WTC11 (cell line): ENCODE measurements at regions not wholly inside any gene's neighbourhood (a gene's known extent, or its start where the extent isn't known, plus 50 kb on each side); places are given as distances from the start of the nearest gene placed in this dataset.

Source experiments
- CBFB ChIP-seq: sonication (generic); formaldehyde crosslinking; IDR thresholded peaks from 2 replicates; pipeline ENCODE4 v1.8.1; 2022; ENCODE audit warnings: mild to moderate bottlenecking, low read depth, missing genetic modification reagents
- ETV6 ChIP-seq: sonication (generic); formaldehyde crosslinking; IDR thresholded peaks from 2 replicates; pipeline ENCODE4 v1.8.1; 2022; ENCODE audit warnings: mild to moderate bottlenecking, missing genetic modification reagents
- TCF7 ChIP-seq: sonication (generic); formaldehyde crosslinking; IDR thresholded peaks from 2 replicates; pipeline ENCODE4 v1.8.0; 2022; ENCODE audit warnings: mild to moderate bottlenecking, low read depth, missing genetic modification reagents, moderate library complexity
- TF ChIP-seq, protein P1 (sequence below): sonication (generic); formaldehyde crosslinking; IDR thresholded peaks from 2 replicates; pipeline ENCODE4 v1.8.0; 2022; ENCODE audit warnings: mild to moderate bottlenecking, missing genetic modification reagents
- TF ChIP-seq, protein P2 (sequence below): fragments of 200-600 bp; IDR thresholded peaks from 2 replicates; pipeline ENCODE4 v1.8.0; 2022; ENCODE audit warnings: antibody characterized with exemption
- TF ChIP-seq, protein P3 (sequence below): sonication (generic); formaldehyde crosslinking; IDR thresholded peaks from 2 replicates; pipeline ENCODE4 v1.8.1; 2022; ENCODE audit warnings: low read depth, missing genetic modification reagents, borderline replicate concordance

DNA sequence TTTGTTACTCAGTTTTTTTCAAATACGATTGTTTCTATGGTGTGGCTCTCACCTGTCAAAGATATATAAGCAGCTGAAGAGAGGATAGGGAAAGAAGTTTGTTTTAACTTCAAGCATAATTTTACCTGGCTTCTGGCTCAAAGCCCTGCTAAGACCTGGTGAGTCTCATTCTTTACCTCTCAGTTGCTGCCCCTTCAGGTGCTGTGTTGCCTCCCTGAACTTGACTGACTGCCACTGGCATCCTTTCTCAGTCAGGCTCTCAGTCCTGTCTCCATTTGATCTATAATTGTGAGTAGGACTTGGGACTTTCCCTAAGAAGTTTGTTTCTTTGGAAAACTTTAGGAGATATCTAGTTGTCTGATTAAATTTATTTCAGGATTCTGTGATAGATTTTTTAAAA, 249.6 kb downstream of the IZUMO3 start:
- no peak for TF ChIP-seq TCF7 (CRISPR knock-in tag)
- no peak for TF ChIP-seq ETV6 (CRISPR knock-in tag)
- no peak for TF ChIP-seq CBFB (CRISPR knock-in tag)
- TF ChIP-seq, protein P1, sequence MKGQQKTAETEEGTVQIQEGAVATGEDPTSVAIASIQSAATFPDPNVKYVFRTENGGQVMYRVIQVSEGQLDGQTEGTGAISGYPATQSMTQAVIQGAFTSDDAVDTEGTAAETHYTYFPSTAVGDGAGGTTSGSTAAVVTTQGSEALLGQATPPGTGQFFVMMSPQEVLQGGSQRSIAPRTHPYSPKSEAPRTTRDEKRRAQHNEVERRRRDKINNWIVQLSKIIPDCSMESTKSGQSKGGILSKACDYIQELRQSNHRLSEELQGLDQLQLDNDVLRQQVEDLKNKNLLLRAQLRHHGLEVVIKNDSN = no peak
- TF ChIP-seq, protein P2, sequence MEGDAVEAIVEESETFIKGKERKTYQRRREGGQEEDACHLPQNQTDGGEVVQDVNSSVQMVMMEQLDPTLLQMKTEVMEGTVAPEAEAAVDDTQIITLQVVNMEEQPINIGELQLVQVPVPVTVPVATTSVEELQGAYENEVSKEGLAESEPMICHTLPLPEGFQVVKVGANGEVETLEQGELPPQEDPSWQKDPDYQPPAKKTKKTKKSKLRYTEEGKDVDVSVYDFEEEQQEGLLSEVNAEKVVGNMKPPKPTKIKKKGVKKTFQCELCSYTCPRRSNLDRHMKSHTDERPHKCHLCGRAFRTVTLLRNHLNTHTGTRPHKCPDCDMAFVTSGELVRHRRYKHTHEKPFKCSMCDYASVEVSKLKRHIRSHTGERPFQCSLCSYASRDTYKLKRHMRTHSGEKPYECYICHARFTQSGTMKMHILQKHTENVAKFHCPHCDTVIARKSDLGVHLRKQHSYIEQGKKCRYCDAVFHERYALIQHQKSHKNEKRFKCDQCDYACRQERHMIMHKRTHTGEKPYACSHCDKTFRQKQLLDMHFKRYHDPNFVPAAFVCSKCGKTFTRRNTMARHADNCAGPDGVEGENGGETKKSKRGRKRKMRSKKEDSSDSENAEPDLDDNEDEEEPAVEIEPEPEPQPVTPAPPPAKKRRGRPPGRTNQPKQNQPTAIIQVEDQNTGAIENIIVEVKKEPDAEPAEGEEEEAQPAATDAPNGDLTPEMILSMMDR = no peak
- TF ChIP-seq, protein P3, sequence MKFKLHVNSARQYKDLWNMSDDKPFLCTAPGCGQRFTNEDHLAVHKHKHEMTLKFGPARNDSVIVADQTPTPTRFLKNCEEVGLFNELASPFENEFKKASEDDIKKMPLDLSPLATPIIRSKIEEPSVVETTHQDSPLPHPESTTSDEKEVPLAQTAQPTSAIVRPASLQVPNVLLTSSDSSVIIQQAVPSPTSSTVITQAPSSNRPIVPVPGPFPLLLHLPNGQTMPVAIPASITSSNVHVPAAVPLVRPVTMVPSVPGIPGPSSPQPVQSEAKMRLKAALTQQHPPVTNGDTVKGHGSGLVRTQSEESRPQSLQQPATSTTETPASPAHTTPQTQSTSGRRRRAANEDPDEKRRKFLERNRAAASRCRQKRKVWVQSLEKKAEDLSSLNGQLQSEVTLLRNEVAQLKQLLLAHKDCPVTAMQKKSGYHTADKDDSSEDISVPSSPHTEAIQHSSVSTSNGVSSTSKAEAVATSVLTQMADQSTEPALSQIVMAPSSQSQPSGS (CRISPR knock-in tag) = no peak
